ENCODE measurements at regions not wholly inside any gene's neighbourhood (a gene's known extent, or its start where the extent isn't known, plus 50 kb on each side); places are given as distances from the start of the nearest gene placed in this dataset.

- TF ChIP-seq YEATS4 (CRISPR knock-in tag; IDR thresholded peaks at IDR 0.05; ENCODE audit: borderline replicate concordance), result no peak
- no peak for TF ChIP-seq RAD21 (CRISPR knock-in tag; IDR thresholded peaks at IDR 0.05)
- no peak for TF ChIP-seq CTCF (CRISPR knock-in tag; IDR thresholded peaks at IDR 0.05)
- no peak for TF ChIP-seq LRRFIP1 (CRISPR knock-in tag; conservative IDR thresholded peaks at IDR 0.05)
These were observed 214.7 kb downstream of the POSTN start for GRCh38 chr13:37383856-37384370.

Data from HepG2 (cell line).